GM18951 (cell line): ENCODE measurements at regions not wholly inside any gene's neighbourhood (a gene's known extent, or its start where the extent isn't known, plus 50 kb on each side); places are given as distances from the start of the nearest gene placed in this dataset.
"Not testable (repeated sequence)": the region's sequence is repeated elsewhere in the genome, so short reads cannot be mapped to it uniquely, and the experiment has no call there.

ENCODE experiments used
- POLR2A ChIP-seq: IDR thresholded peaks from 4 replicates; pipeline ENCODE4 v1.6.1; 2011; ENCODE audit warnings: mild to moderate bottlenecking; ENCODE audit not compliant: insufficient read length, insufficient read depth; ENCODE audit errors: extremely low read depth
- in situ Hi-C: fragments of 300-500 bp; cut with MboI; formaldehyde crosslinking; loops from one replicate; pipeline ENCODE4 v1.12.0; 2022; ENCODE audit warnings: low sequenced_read_pairs, mixed read lengths, inconsistent platforms; ENCODE audit not compliant: unreplicated experiment

DNA sequence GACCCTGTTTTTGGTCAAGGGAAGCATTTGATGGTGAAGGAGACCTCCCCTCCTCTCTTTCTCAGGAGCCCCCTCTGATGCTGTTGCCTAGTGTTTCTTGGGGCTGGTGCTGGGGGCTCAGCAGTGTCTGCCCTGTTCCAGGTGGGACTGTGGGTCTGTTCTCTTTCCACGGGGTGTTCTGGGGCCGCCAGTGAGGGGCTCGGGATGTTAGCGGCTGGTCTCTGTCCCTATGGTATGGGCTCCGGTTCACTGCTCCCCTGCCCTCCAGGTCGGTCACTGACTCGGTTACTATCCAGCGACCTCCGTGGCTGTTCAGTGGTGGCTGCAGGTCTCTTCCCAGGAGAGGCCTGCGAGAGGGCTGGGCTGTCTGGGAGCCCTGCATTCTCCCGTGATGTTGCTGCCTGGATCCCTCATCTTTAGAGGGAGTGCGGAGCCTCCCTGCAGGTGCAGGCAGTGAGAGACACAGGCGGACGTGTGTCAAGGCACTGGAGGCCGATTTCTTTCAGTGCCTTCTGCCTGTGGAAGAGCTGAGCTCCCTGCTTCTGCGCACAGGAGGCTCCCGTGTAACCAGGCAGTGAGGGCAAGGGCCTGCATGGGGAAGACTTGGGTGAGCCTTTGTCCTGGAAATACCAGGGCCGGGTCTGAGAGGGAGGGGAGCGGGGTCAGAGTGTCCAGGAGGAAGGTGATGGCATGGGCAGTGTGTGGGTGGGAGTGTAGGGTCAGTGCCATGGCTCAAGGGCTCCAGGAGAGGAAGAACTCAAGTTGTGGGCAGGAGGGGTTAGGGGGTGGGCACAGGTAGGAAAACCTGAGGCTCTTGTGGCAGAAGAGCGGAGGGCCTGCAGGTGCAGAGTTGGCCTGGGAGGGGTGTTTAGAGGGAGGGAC, 362.6 kb downstream of the TMEM121 start:
- in situ Hi-C loops, result no loop called here
- TF ChIP-seq POLR2A, result peak; percentile 13

DNA sequence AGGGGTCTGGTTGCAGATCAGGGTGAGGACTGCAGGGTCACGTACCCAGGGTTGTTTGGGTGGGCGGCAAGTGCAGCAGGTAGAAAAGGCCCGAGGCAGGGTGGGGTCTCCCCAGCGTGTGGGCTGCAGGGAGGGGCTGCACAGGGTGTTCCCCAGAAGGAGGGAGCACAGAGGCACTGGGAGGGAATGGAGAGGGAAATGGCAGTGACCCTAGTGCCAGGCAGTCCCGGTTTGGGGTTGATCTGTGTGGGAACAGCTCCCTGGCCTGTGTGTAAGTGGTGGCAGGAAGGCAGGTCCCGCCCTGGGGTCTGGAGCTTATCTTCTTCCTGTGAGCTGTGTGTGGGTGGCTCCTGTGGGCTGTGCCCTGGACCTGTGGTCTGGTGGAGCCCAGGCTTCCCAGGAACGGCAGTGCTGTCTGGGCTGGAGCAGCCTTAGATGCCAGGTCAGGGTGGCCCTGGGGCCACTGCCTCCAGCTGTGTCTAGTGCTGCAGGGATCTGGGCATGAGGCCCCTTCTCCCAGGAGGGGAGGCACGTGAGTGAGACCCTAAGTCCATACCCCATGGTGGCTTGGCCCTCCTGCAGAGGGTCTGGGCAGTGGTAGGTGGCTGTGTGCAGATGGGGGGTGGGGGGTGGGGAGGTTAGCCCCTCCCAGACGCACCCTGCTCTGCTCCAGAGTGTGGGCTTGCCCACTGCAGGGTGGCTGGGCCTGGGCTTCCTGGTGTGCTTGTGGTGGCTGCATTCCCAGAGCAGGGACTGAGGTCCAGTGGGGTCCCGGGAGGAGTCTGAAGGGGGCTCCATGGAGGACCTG, 363.5 kb downstream of the TMEM121 start:
- TF ChIP-seq POLR2A, result peak; percentile 49
- in situ Hi-C loops, result no loop called here

DNA sequence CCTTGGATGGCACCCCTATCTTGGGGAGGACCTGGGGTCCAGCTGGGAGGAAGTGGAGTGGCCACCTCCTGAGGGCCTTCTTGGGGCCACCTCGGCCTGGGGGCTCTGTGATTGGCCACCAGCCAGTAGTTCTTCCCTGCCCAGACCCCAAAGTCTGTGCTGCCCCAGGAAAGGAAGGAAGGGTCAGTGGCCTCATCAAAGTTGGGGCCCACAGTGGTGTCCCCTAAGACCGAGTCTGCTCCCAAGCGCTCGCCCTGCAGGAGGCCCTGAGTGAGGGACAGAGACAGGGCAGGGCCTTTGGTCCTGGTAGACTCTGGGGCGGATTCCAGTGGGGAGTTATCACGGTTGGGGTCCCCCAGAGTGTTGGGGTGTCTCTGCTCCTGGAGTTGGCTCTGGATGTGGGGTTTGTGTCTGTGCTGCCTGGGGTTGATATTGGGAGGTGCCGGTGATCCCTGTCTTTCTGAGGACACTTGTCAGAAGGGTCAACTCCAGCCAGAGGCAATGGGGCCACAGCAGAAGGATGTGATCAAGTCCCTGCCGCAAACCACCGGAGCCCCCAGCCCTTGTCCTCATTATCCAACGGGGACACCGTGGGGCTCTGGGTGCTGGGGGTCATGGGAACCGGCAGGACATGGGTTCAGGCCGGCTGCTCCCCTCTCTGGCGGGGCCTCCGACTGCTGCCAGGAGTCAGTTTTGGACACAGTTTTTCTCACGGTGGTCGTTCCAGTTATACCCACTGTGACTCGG, 364.3 kb downstream of the TMEM121 start:
- in situ Hi-C loops, result no loop called here
- TF ChIP-seq POLR2A, result peak; percentile 23

GRCh38 chr14:105891221-105891602, 364.8 kb downstream of the TMEM121 start:
- no peak for TF ChIP-seq POLR2A
- in situ Hi-C loops, result no loop called here

DNA sequence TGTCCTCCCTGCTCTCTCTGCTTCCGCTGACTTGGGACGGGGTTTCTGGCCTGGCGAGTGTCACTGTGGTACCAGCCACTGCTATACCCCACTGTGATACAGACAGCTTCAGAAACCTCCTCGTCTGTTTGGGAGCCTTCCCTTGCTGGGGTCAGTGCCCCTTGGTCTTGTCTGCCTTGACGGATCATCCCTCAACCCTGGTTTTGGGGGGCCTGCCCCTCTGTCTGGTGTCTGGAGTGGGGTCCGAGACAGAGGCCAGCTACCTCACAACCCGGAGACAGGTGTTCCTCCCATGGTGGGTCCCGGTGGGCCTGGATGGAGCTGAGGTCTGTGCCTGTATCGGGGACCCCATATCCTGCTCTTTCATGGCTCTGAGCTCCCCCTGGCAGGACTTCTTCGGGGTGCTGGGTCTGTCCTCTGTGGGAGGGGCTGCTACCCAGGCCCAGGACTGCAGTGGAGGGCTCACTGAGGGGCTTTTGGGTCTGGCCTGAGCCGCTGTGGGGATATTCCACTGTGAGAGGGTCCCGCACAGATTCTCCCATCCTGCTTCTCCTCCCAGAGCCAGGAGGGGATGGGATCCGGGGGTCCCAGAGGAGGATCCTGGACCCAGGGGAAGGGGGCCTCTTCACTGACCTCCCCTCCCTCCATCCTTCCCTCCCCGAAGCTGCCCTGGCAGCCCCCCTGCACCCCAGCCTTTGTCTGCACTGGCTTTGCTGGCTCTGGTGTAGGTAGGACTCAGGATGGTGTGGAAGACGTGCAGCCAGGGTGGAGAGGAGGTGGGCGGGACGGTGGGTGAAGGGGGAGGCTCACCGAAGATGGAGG, 365.5 kb downstream of the TMEM121 start:
- TF ChIP-seq POLR2A, result peak; percentile 14
- in situ Hi-C loops, result no loop called here

DNA sequence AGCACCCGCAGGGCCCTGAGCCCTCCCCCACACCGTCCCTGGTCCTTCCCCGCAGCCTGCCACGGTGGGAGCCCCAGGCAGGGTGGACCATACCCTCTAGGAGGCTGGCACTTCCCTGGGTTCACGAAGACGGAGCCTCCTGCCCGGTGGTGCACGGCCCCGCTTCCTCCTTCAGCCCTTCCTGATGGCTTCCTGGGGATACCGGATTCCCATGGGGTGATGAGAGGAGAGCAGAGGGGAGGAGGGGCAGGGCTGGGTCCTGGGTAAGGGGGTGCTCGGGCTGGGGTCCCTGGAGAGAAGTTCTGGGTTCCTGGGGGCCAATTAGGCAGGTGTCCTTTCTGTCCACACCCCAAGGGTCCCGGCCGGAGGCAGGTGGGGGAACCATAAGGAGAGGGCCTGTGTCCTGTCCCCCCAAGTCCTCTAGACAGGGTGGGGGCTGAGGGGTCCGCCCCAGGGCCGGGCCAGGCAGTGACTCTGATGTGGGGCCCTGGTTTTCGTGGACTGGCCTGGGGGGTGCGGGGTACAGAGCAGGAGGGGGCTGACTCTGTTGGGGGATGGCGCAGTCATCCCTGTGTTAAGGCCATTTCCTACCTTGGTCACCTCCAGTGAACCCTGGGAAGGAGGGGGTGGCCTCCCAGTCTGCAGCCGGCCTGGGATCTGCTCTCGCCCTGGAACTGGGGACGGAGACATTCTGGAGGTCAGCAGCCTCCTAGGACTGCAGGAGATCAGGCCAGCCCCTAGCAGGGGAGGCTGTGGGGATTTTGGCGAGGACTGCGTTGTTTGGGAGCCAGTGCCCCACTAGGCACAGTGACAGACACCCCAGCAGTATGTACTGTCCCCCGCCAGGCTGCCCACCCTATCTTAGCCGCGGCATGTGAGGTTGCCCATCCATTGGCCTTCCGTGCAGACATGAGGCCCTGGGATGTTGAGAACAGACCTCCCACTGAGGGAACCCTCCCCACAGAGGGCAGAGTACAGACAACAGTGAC, 366.4 kb downstream of the TMEM121 start:
- in situ Hi-C loops, result not testable (repeated sequence)

DNA sequence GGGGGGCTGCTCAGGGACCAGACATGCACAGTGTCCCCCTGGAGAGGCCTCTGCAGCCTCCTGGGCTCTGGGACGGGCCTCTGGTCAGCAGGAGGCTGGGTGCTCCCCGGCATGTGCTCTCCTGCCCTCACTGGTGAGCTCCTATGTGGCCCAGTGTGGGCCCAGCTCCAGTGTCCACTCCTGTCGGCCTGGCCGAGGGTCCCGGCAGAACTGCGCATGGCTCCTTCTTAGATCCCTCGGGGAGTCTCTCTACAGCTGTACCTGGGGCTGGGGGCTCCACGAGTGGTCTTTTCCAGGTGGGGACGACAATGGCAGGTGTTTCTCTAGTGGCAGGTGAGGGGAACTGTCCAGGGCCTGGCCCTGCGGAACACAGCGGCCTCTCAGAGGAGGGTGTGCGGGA, 367.3 kb downstream of the TMEM121 start:
- in situ Hi-C loops, result not testable (repeated sequence)

- in situ Hi-C loops, result no loop called here
- TF ChIP-seq POLR2A, result no peak
Measured at GRCh38 chr14:105894125-105894977, 368.0 kb downstream of the TMEM121 start.

DNA sequence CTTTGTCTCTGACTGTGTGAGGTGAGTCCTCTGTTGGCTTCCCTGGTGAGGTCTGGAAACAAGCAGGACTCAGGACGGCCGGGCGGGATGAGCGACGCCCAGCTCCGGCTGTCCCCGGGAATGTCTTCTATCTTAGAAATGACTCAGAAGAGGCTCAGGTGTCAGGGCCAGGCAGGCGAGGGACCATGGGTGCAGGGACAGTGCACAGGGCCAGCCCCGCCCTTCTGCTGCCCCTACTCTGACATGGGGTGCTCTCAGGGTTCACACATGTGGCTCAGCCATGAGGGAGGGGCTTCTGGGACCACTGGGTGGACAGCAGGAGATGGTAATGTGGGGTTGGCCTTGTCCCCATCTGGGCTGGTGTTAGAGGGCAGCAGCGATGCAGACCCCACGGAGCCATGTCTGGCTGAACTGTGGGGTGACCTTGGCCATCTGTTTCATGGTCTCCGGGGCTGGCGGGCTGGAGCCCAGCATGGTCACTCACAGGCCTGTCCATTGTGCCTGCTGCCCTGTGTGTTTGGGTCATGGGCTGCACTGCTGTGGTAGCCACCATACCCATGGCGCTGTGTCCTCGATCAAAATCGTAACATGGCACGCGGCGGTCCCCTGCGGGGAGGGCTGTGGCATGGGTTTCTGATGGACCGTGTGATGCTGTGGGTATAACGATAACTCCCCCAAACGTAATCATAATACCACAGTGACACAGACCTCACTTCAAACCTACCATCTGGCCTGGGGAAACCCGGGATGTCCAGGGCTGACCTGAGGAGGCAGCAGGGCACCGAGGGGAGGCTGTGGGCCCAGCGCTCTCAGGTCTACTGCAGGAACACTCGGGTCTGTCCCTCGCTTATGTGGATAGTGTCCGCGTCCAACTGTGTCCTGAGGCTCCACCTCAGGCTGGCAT, 368.8 kb downstream of the TMEM121 start:
- in situ Hi-C loops, result loop anchor here (5.0 kb wide), 1 partner anchor 43 kb away; no protein-coding TSS in a partner anchor
- no peak for TF ChIP-seq POLR2A

- in situ Hi-C loops, result loop anchor here (5.0 kb wide), 1 partner anchor 44 kb away; no protein-coding TSS in a partner anchor
Measured at GRCh38 chr14:105896206-105896605, 369.8 kb downstream of the TMEM121 start.

DNA sequence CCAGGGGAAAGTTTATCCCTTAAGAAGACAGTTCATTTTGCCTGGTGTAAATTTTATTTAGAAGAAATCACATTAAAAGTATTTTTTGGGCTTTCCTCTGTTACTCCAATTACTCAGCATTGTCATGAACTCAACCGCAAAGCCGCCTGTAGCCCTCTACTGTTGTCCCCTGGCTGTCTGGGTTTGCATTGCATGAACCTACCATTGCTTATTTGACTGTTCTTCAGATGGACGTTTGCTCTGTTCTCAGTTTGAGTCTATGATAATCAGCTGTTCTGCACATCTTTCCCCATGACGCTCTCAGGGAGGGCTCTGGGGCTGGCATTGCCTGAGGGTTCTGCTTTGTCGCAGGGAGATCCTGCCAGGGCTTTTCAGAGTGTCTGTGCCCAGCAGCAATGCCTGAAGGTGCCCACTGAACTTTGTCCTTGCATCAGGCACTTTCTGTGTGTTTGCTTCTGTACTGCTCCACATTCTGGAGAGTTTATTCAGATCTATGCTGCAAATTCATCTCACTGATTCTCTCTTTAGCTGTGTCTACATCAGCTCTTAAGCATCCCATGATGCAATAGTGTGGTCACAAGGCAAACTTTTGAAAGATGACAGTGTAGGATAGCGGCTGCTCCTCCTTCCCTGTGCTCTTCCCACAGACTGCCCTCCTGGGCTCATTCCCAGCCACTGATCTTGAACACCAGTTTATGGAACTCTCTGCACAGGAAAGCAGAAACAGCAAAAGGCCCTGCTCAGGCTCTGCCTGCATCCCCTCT, 370.8 kb downstream of the TMEM121 start:
- in situ Hi-C loops, result loop anchor here (5.0 kb wide), 1 partner anchor 45 kb away; no protein-coding TSS in a partner anchor
